Gastrocnemius medialis (tissue), 4 donors: ENCODE measurements at regions not wholly inside any gene's neighbourhood (a gene's known extent, or its start where the extent isn't known, plus 50 kb on each side); places are given as distances from the start of the nearest gene placed in this dataset.
"Not testable (repeated sequence)": the region's sequence is repeated elsewhere in the genome, so short reads cannot be mapped to it uniquely, and the experiment has no call there.

ENCODE experiments used
- ATAC-seq, 2 donors: fragments of 150-250 bp; one replicate each; pipeline ENCODE4 v1.9.1; 2016
- DNase-seq, 2 donors: peaks; one replicate each; pipeline ENCODE4 v3.0.0-alpha.2; 2019
- H3K27ac ChIP-seq, 4 donors: fragments of 200-600 bp; sonication (generic); 1 replicate in 1 of 4; 2 replicates in 3 of 4; pipeline ENCODE4 v1.5.1; 2016 to 2018; ENCODE audit warnings: mild to moderate bottlenecking in 2 of 4, moderate library complexity in 1 of 4
- H3K27me3 ChIP-seq, 3 donors: fragments of 200-600 bp; sonication (generic) in 2 of 3; 1 replicate in 1 of 3; 2 replicates in 2 of 3; pipeline versions ENCODE4 v1.5.1 to v1.6.0; 2016 to 2019; ENCODE audit warnings: mild to moderate bottlenecking in 1 of 3, moderate library complexity in 1 of 3
- H3K36me3 ChIP-seq, 2 donors: fragments of 200-600 bp; sonication (generic) in 1 of 2; one replicate each; pipeline ENCODE4 v1.5.1; 2017 to 2018
- H3K4me1 ChIP-seq, 2 donors: fragments of 200-600 bp; sonication (generic) in 1 of 2; one replicate each; pipeline ENCODE4 v1.5.1; 2016 to 2017; ENCODE audit warnings: mild to moderate bottlenecking in 2 of 2
- H3K4me3 ChIP-seq, 4 donors: fragments of 200-600 bp; sonication (generic) in 3 of 4; 1 replicate in 1 of 4; 2 replicates in 3 of 4; pipeline ENCODE4 v1.5.1; 2016 to 2019; ENCODE audit warnings: mild to moderate bottlenecking in 2 of 4
- H3K9me3 ChIP-seq, 3 donors: fragments of 200-600 bp; sonication (generic) in 2 of 3; 1 replicate in 1 of 3; 2 replicates in 2 of 3; pipeline ENCODE4 v1.5.1; 2016 to 2019
- CTCF ChIP-seq, 5 experiments: fragments of 450-650 bp in 3 of 5; fragments of 200-600 bp in 2 of 5; sonication (generic) in 2 of 5; IDR thresholded peaks in 4 of 5; conservative IDR thresholded peaks in 1 of 5; 1 replicate in 4 of 5; 2 replicates in 1 of 5; pipeline ENCODE4 v1.5.1; 2016 to 2019; ENCODE audit warnings: antibody characterized with exemption in 5 of 5, mild to moderate bottlenecking in 3 of 5, moderate library complexity in 3 of 5
- POLR2A ChIP-seq, 2 donors: fragments of 450-650 bp; IDR thresholded peaks; one replicate each; pipeline ENCODE4 v1.6.1; 2017; ENCODE audit warnings: antibody characterized with exemption in 2 of 2, mild to moderate bottlenecking in 2 of 2, moderate library complexity in 2 of 2
- in situ Hi-C, 4 donors: fragments of 200-750 bp; cut with MboI; loops; one replicate each; pipeline versions ENCODE4 v1.15.0 to v1.8.0; 2017; ENCODE audit warnings: low sequenced_read_pairs in 4 of 4
- intact Hi-C: fragments of 100-400 bp; cut with DNase I; formaldehyde crosslinking; loops from one replicate; pipeline ENCODE4 v1.15.1; 2023; ENCODE audit warnings: low total_unique reads

DNA sequence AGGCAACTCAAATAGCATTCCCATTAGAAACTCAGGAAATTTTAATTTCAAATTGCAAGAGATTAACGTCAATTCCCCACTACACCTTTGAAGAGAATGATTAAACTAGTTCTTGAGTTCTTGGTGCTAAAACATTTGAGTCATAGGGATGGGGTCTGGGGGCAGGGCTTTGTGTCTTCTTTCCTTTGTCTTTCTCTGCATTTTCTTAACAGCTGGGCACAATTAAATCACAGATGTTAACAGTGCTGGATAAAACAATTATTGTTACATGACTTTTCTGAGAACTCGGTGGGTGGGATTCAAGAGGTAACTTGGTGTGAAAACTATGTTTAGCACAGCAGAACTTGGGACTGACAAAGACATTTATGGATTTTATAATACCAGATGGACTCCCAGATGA, 351.9 kb upstream of the TNC start:
- no peak for ATAC-seq

DNA sequence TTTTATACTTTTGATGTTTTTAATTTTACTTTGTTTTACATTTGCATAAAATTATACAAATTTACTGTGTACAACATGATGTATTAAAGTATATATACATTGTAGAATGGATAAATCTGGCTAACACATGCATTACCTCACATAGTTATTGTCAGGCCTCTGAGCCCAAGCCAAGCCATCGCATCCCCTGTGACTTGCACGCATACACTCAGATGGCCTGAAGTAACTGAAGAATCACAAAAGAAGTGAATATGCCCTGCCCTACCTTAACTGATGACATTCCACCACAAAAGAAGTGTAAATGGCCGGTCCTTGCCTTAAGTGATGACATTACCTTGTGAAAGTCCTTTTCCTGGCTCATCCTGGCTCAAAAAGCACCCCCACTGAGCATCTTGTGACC, 355.1 kb upstream of the TNC start:
- H3K4me3 ChIP-seq, H3K27ac ChIP-seq, H3K27me3 ChIP-seq, ATAC-seq, intact Hi-C loops, H3K36me3 ChIP-seq, H3K4me1 ChIP-seq, in situ Hi-C loops, DNase-seq, H3K9me3 ChIP-seq: not testable (repeated sequence)

More for the DNA sequence above, 351.9 kb upstream of the TNC start:
- Histone ChIP-seq H3K4me3 (no peak overlapping the region), H3K27me3 (no peaks in the 10 kb centered on the region), H3K4me1 (no peaks in the 10 kb centered on the region), H3K27ac (no peak overlapping the region), H3K36me3 (no peaks in the 10 kb centered on the region), H3K9me3 (no peaks in the 10 kb centered on the region)
- TF ChIP-seq POLR2A (IDR thresholded peaks at IDR 0.05) (no peak), CTCF (IDR thresholded peaks at IDR 0.05 in 4 of 5, conservative IDR thresholded peaks at IDR 0.05 in 1 of 5) (no peak)
- in situ Hi-C loops (no loop called here), intact Hi-C loops (no loop called here)
- no peak for DNase-seq

- no peak overlapping the region for H3K4me3 ChIP-seq
- intact Hi-C loops (no loop called here), in situ Hi-C loops (no loop called here)
- DNase-seq (no peak), ATAC-seq (no peak)
- TF ChIP-seq POLR2A (IDR thresholded peaks at IDR 0.05) (no peak), CTCF (IDR thresholded peaks at IDR 0.05 in 4 of 5, conservative IDR thresholded peaks at IDR 0.05 in 1 of 5) (no peak)
- H3K9me3 ChIP-seq, result no peaks in the 10 kb centered on the region
- H3K4me1 ChIP-seq, result no peaks in the 10 kb centered on the region
- H3K27ac ChIP-seq, result no peak overlapping the region
- no peaks in the 10 kb centered on the region for H3K27me3 ChIP-seq
- H3K36me3 ChIP-seq, result no peaks in the 10 kb centered on the region
These were observed 363.8 kb upstream of the TNC start for GRCh38 chr9:115481769-115482168.

DNA sequence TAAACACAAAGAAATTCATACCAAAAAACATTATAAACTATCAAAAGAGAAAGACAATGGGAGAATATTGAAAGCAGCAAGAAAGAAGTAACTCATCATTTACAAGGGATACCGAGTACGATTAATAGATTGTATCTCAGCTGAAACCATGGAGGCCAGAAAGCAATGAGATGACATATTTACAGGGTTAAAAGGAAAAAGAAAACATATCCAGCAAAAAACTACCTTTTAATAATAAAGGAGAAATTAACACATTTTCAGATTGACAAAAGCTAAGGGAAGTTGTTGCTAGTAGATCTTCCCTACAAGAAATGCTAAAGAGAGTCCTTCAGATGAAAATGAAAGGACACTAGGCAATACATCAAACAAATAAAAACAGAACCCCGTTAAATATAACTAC, 364.8 kb upstream of the TNC start:
- Histone ChIP-seq H3K4me1 (no peaks in the 10 kb centered on the region), H3K4me3 (no peak overlapping the region), H3K36me3 (no peaks in the 10 kb centered on the region), H3K9me3 (no peaks in the 10 kb centered on the region), H3K27ac (no peak overlapping the region), H3K27me3 (no peaks in the 10 kb centered on the region)
- ATAC-seq (no peak), DNase-seq (no peak)
- in situ Hi-C loops (no loop called here), intact Hi-C loops (no loop called here)
- TF ChIP-seq POLR2A (IDR thresholded peaks at IDR 0.05) (no peak), CTCF (IDR thresholded peaks at IDR 0.05 in 4 of 5, conservative IDR thresholded peaks at IDR 0.05 in 1 of 5) (no peak)

DNA sequence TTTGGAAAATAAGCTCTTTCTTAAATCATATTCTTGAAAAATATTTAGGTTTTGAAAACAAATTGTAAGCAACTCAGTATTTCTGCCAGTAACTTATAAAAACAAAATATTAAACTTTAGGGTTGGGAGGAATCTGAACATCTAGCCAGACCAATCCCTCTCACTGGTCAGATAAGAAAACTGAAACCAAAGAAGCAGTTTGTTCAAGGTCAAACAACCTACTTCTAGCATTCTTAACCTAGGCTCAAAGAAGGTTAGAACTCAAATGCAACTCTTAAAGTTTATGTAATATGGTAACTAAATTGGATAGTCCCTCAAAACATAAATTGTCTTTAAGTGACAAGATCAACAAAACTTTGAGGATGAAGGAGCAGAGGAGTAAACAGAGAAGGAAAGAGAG, 374.9 kb upstream of the TNC start:
- intact Hi-C loops, result no loop called here

More for the DNA sequence above, 374.9 kb upstream of the TNC start:
- no peak for DNase-seq
- Histone ChIP-seq H3K4me3 (no peak overlapping the region), H3K4me1 (no peaks in the 10 kb centered on the region), H3K27me3 (no peaks in the 10 kb centered on the region), H3K36me3 (no peaks in the 10 kb centered on the region), H3K9me3 (no peaks in the 10 kb centered on the region), H3K27ac (no peak overlapping the region)
- no peak for ATAC-seq
- in situ Hi-C loops, result no loop called here
- TF ChIP-seq POLR2A (IDR thresholded peaks at IDR 0.05), result no peak
- no peak for TF ChIP-seq CTCF (IDR thresholded peaks at IDR 0.05 in 4 of 5, conservative IDR thresholded peaks at IDR 0.05 in 1 of 5)
